Mesothelial cell of epicardium (in vitro differentiated cells): ENCODE measurements at regions not wholly inside any gene's neighbourhood (a gene's known extent, or its start where the extent isn't known, plus 50 kb on each side); places are given as distances from the start of the nearest gene placed in this dataset.

Source experiments
- DNase-seq, 2 experiments: peaks; one replicate each; pipeline ENCODE4 v3.0.0; 2021; ENCODE audit warnings: low spot score in 2 of 2; ENCODE audit not compliant: unreplicated experiment in 2 of 2
- H3K27ac Mint-ChIP-seq: 2 replicates; pipeline ENCODE4 v1.8.0; 2021; ENCODE audit warnings: mixed read lengths
- H3K27me3 Mint-ChIP-seq: 2 replicates; pipeline ENCODE4 v1.8.0; 2021; ENCODE audit warnings: low read depth, mixed read lengths
- H3K36me3 Mint-ChIP-seq: 2 replicates; pipeline ENCODE4 v1.8.0; 2021; ENCODE audit warnings: mixed read lengths
- H3K4me1 Mint-ChIP-seq: 2 replicates; pipeline ENCODE4 v1.8.0; 2021; ENCODE audit warnings: mixed read lengths
- H3K4me3 Mint-ChIP-seq: 2 replicates; pipeline ENCODE4 v1.8.0; 2021; ENCODE audit warnings: mild to moderate bottlenecking, moderate library complexity, mixed read lengths
- H3K9me3 Mint-ChIP-seq: 2 replicates; pipeline ENCODE4 v1.8.0; 2021; ENCODE audit warnings: mixed read lengths
- CTCF ChIP-seq: fragments of 200-600 bp; sonication (generic); IDR thresholded peaks from one replicate; pipeline ENCODE4 v1.5.0; 2021; ENCODE audit warnings: antibody characterized with exemption; ENCODE audit not compliant: unreplicated experiment

- no peak for TF ChIP-seq CTCF
- H3K36me3 Mint-ChIP-seq: no peaks in the 10 kb centered on the region
- no peak overlapping the region for H3K4me3 Mint-ChIP-seq
- DNase-seq: no peak
- no peaks in the 10 kb centered on the region for H3K4me1 Mint-ChIP-seq
- peaks cover 36% of the 10 kb centered on the region for H3K9me3 Mint-ChIP-seq
- H3K27ac Mint-ChIP-seq: no peak overlapping the region
- H3K27me3 Mint-ChIP-seq: no peaks in the 10 kb centered on the region
These were observed 1176.4 kb upstream of the EYS start for GRCh38 chr6:66883453-66883852.

- Mint-ChIP-seq H3K27ac (no peak overlapping the region), H3K27me3 (no peaks in the 10 kb centered on the region), H3K9me3 (peaks cover 29% of the 10 kb centered on the region), H3K36me3 (no peaks in the 10 kb centered on the region), H3K4me1 (no peaks in the 10 kb centered on the region), H3K4me3 (no peak overlapping the region)
- DNase-seq: no peak
- TF ChIP-seq CTCF: no peak
These were observed 1159.8 kb upstream of the EYS start for GRCh38 chr6:66866801-66867200.

GRCh38 chr6:66865771-66866170 lies 1158.7 kb upstream of the EYS start:
- TF ChIP-seq CTCF: no peak
- Mint-ChIP-seq H3K27me3 (no peaks in the 10 kb centered on the region), H3K27ac (no peak overlapping the region), H3K9me3 (peaks cover 21% of the 10 kb centered on the region), H3K4me3 (no peak overlapping the region), H3K36me3 (no peaks in the 10 kb centered on the region), H3K4me1 (no peaks in the 10 kb centered on the region)
- DNase-seq: no peak

- peaks cover 10% of the 10 kb centered on the region for H3K9me3 Mint-ChIP-seq
- no peak overlapping the region for H3K27ac Mint-ChIP-seq
- TF ChIP-seq CTCF: no peak
- H3K27me3 Mint-ChIP-seq: peaks cover 2% of the 10 kb centered on the region
- no peak for DNase-seq
- no peak overlapping the region for H3K4me3 Mint-ChIP-seq
- H3K36me3 Mint-ChIP-seq: no peaks in the 10 kb centered on the region
- H3K4me1 Mint-ChIP-seq: no peaks in the 10 kb centered on the region
These were observed 1154.0 kb upstream of the EYS start for GRCh38 chr6:66861007-66861541.

GRCh38 chr6:66860328-66860727 lies 1153.3 kb upstream of the EYS start:
- TF ChIP-seq CTCF: no peak
- Mint-ChIP-seq H3K27ac (no peak overlapping the region), H3K4me3 (no peak overlapping the region), H3K36me3 (no peaks in the 10 kb centered on the region), H3K4me1 (no peaks in the 10 kb centered on the region), H3K27me3 (peaks cover 2% of the 10 kb centered on the region), H3K9me3 (peaks cover 10% of the 10 kb centered on the region)
- DNase-seq: no peak

- Mint-ChIP-seq H3K4me3 (no peak overlapping the region), H3K36me3 (no peaks in the 10 kb centered on the region), H3K27me3 (peaks cover 2% of the 10 kb centered on the region), H3K4me1 (no peaks in the 10 kb centered on the region), H3K9me3 (no peaks in the 10 kb centered on the region), H3K27ac (no peak overlapping the region)
- TF ChIP-seq CTCF: no peak
- DNase-seq: no peak
These were observed 1151.2 kb upstream of the EYS start for GRCh38 chr6:66858196-66858595.
